ENCODE measurements at regions not wholly inside any gene's neighbourhood (a gene's known extent, or its start where the extent isn't known, plus 50 kb on each side); places are given as distances from the start of the nearest gene placed in this dataset.
A peak's percentile ranks its signal among the peaks of the same experiment; 100 is the strongest.

DNA sequence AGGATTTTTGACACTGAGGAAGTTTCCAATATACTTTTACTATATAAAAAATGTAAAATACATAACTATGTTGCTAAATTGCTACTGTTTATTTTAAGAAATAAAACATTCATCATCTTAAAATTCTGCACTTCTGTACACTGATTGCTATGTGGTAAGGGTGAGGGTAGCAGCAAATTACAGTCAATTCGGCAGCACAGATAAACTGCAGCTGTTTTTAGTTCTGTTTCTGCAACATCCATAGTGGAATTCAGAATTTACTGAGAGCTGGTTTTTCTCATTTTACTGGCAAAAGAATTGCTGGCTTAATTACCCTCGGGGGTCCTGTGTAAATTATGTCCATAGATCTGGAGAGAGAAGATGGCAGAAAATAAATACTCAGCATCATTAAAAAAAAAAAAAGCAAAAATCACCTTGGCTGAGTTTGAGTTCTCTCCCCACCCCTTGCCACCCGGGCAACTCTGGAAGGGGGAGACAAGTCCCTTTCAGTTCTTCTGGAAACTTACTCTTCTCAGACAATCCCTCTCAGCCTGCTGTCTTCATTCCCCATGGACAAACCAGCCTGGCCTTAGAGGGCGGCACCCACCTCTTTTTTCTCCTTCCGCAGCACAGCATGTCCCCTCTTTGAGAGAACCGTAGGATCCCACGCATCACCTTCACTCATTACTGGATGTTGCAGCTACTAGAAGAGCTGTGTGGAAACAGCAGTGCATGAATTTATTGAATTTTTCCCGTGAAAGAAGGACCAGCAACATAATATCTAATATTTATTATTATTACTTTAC, 501.1 kb upstream of the CELF2 start:
- DNase-seq = no peak

DNA sequence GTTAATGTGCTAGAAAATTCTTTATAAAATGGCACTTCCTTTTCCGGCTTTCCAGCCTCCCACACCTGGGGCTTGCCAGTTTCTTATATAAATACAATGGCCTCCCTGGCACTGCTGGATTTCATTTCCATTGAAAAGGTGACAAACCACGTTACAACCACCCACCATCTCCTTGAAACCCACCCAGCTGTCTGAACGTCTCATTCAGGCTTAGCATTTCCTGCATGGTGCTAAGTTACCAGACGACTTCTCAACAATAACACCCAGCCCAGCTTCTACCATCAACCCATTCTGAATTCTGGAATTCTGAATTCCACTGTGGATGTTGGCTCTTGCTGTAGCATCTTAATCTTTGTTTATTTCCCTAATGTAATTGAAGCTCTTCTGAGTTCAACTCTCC, 499.8 kb upstream of the CELF2 start:
- DNase-seq = no peak

DNA sequence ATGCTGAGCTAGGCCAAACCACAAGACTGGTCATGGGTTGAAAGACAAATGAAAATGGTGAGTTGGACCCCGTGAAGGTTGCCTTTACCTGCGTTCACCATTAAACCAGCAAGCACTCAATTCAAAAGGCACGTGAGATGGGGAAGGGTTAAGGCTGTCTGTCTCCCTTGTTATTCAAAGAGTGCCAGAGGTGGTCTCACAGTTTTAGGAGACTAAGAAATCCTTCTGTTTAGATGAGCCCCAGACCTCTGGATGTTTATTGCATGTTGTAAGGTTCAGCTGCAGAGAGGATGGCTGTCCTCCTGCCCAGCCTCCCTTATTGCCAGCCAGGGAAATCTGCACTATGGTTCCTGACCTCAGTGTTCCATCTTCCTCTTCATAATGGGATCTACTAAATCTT, 498.0 kb upstream of the CELF2 start:
- DNase-seq = no peak

DNA sequence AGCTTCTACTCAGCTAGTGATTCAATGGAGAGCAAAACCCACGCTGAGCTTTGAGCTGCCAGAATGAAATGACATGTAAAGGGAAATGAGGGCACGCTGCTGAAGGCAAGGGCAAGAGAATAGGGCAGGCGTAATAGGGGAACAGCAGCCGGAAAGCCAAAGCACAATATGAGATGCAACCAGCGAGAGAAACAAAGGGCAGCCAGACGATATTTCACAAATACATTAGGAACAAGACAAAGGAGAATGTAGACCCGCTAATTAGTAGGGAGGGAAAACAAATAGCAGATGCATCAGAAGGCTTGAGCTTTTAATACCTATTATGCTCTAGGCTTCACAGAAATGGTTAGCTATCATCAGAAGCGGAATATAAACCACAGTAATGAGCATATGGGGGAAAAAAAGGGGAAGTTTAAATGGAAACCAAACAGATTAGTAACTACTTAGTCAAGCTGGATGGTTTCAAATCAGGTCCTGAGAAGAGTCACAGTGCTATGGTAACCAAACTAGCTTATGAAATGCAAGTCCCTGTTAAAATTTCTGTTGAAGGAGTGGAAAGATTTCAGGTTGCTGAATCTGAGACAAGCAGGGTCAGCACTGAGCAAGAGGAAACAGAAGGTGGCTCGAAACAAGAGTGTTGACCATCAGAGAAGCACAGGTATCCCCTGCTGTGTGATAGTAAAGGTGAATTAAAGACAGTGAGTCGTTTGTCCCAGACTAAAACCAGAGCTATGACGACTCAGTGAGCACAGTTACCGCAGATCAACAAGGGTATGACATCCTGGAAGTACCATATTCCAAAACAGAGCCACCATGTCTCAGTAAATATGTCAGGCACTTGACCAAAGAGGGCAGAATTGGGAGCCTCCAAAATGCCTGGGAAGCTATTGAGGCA, 496.9 kb upstream of the CELF2 start:
- DNase-seq = no peak

DNA sequence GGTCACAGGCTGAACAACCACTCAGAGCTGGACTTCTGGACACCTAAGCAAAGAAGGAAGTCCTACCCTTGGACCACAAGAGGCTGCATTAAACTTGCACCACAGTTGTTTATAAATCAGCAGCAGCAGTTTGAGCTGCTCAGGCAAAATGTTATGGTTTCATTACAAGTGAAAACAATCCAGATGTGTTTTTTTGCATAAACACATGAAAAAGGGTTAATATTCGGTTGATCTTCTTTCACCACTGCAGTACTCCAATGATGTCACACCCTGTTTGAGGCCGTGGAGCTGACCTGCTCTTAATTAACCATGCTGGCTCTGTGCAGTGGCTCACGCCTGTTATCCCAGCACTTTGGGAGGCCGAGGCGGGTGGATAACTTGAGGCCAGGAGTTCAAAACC, 490.8 kb upstream of the CELF2 start:
- no peak for DNase-seq

DNA sequence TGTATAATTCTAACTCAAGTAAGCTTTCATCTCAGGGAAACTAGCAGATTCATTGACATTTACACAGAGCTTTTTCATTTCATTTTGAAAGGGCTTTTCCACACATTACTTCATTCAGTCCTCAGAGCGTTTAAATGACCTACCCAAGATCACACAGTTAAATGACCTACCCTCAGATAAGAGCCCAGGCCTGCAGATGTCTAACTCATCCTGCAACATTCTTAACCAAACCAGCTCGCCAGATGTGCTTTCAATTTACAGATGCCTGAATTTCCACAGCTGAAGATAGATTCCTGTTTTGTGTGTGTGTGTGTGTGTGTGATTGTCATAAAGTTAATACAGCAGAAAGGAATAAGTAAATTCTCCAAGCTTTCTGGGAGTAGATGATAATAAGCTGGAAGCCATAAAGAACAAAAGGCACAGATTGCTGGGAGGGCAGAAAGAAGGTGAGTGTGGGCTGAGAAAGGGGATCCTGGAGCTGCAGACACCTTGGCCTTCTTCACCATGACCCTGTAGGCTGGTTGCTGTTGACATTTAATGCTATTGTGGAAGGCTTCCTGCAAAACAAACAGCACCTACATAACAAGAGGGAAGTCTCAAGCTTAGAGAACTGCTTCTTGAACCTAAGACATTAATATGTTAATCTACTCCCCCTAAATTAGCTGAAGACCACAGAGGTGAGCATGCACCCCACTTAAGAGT, 489.7 kb upstream of the CELF2 start:
- no peak for DNase-seq

DNA sequence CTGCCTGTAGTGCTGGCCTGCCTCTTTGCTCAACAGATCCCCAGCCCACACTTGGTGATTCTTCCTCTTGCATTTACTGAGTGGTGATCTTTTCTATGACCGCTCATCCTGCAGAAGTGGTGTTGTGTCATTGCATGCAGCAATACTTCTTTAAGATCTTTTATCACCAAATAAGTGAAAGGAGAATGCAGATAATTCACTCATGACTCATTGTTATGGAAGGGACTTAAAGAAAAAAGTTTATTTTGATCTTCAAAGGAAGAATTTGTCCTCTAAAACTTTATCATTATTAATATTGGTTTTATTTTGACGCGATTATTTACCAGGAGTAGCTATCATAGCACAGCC, 489.1 kb upstream of the CELF2 start:
- DNase-seq = no peak

DNA sequence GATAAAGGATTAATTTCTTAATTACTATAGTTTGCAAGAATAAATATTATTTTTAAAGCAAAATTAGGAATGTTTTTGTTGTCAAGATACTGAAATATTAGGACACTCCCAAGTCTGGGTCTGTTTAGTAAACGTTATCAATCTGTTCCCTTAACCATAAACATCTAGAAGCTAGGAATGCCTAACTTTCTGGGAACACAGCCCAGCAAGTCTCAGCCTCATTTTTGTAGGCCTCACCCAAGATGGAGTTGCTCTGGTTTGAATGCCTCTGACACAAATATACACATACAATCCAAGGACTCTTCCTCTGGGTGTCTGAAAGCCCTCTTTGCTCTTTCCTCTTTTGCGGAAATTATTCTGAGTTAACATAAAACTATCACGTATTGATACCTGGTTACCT, 487.4 kb upstream of the CELF2 start:
- DNase-seq = no peak

DNA sequence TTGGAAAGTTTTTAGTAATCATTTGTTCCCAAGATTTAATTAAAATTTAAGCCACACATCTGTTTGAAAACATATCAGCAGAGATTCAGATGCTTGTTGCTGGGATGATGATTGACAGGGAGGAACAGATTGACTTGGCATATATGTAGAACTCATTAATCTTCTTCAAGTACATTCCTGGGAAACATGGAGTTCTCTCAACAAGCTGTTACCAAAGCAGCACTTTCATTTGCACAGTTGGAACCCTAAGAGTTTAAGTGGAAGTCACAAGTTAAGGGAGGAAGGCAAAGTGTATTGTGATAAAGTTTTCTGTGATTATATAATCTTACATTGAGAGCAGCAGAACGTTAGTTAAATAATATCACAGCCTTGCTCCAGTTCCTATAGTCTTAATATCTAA, 485.4 kb upstream of the CELF2 start:
- DNase-seq = no peak

DNA sequence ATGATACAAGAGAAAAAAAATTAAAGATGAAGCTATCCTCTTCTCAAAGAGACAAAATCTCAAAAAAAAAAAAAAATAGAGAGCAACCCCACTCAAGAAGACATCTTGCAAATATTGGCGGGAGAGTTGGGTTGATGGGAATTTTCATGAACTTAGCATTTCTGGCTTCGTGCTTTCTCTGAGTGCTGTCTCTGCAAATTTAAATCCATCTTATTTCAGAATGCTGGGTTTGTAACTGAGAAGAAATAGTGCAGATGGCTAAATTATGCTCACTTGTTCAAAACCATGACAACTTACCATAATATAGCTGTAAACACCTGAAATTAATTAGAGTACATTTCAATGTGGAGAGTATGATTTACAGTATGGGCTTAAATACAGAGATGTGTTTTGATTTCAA, 484.8 kb upstream of the CELF2 start:
- DNase-seq = no peak

DNA sequence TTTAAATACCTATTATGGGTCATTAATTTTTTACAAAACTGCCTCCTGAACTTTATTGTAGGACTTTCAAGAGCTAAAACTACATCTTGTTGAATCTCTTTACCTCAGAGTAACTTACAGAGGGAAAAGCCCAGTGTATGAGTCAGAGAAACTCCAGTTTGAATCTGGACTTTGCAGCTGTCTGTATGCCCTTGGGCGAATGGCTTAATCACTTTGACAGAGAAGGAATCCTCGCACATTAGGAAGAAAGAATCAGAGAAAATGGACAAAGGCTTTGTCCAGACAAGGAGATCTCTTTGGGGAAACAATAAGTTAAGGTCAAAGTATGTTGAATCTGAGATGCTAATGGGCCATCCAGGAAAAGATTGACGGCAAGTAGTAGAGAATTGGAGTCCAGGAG, 484.2 kb upstream of the CELF2 start:
- DNase-seq = no peak

DNA sequence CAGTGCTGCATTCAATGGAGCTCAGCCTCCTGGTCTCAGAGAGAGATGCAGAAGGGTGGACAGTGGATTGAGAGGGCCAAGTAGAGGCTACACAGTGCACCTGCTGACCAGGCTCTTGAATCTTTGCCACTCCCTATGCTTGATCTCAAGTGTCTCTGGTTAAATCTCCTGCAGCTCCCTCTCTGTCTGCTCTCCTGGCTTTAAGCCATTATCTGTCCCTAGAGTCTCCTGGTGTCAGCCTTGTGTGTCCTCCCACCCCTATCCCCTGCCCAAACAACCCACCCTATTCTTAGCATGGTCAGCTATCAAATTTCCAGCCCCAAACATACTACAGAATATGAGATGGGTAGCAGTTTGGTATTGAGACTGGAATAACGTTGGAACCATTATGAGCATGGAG, 479.3 kb upstream of the CELF2 start:
- DNase-seq = no peak

DNA sequence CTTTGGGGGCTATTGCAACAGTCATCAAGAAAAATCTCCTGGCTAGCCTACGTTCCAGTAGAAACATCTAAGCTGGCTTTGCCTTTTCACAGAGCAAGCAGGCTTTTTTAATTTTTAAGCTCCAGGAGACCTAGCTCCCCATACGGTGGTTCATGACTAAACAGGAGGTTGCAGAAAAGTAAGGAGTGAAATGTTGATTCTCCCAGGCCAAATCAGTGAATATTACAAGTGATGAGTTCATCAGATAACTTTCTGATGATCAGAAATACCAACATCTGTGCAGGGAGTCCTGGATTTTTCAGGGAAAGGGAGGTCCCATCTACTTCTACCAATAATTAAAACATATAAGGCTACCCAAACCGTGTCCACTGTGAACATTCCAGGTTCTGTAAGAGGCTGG, 477.3 kb upstream of the CELF2 start:
- DNase-seq = no peak

DNA sequence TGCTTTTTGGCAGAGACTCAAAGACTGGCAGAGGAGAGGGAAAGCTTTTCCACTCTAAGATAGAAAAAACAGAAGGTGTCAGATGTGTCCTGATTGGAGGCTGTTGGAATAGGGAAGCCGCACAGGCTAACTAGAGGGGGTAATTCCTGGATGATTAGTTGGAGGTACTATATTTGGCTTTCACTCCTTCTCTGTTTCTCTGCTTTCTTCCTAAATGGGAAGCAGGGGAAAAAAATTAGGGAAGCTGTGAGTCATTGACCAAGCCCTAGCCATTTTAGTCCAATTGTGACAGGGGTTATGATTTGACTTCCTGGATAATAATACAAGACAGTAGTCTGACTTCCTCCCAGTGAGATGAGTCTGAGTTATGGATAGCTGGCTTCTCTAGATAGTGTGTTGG, 475.2 kb upstream of the CELF2 start:
- DNase-seq = no peak

DNA sequence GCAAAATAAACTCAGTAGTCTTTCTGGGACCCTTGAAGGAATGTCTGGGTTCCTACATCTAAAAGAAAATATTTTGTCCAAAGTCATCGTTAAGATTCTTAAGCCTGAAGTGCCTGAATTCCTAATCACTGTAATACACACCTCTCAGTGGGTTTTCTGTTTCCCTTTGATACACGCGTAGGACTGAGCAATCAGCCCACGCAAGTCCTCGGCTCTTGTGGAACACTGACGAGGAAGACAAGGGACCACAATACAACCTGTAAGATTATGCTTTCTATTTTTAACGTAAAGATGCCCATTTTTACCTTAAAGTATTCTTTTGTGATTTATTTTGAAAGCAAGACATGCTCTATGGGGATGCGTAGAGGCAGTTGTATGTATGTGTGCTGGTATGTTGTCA, 472.8 kb upstream of the CELF2 start:
- no peak for DNase-seq

DNA sequence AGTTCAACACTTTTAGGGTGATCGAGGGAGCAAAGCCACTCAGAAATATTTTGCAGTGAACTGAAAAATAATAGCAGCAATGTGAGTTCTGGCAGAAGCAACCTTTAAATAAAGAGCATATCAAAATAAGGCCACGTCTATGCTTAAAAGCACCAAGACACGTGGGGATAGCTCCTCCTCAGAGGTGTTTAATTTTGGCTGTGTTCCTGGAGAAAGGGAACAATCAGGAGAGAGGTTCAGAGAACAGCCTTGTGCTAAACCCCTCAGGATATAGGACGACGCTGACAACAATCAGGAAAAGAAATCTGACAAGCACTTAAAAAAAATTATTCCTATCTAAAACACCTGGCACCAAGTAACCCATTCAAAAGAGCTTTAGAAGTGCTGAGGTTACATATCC, 471.9 kb upstream of the CELF2 start:
- no peak for DNase-seq

DNA sequence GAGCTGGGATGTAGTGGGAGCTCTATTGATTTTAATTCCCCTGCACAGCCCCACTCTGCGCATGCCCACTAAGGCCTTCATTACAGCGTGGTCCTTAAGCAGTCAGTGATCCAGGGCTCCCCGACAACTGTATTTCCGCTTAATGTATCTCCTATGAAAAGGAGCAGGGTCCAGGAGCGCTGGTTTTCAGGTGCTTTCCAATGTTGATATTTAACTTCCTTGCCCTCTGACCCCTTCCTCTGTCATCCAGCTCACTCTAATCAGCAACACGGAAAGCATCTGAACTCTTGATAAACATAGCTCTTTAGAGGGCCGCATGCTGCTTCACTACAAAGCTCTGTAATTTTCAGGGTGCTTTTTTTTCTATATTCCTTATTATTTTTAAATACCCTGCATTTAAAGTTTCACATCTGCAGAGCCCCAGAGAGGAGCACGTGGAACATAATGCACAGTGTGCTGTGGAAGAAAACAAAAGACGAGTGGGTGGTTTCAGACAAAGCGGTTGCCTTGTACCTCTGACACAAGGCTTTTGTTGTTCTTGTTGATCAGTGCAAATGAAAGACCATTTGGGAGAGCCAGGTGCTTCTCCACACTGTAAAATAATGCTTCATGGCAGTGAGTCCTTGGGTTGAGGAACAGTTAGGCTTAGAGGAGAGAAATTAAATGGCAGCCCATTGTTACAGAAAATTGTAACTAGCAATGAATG, 465.9 kb upstream of the CELF2 start:
- DNase-seq = no peak

DNA sequence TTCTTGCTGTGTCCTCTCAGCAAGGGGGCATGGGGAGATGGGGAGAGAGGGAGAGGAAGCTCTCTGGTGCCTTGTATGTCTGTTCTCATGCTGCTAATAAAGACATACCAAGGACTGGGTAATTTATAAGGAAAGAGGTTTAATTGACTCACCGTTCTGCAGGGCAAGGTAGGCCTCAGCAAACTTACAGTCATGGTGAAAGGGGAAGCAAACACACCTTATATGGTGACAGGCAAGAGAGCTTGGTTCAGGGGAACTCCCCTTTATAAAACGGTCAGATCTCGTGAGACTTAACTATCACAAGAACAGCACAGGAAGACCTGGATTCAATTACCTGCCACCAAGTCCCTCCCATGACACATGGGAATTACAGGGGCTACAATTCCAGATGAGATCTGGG, 464.7 kb upstream of the CELF2 start:
- no peak for DNase-seq

DNA sequence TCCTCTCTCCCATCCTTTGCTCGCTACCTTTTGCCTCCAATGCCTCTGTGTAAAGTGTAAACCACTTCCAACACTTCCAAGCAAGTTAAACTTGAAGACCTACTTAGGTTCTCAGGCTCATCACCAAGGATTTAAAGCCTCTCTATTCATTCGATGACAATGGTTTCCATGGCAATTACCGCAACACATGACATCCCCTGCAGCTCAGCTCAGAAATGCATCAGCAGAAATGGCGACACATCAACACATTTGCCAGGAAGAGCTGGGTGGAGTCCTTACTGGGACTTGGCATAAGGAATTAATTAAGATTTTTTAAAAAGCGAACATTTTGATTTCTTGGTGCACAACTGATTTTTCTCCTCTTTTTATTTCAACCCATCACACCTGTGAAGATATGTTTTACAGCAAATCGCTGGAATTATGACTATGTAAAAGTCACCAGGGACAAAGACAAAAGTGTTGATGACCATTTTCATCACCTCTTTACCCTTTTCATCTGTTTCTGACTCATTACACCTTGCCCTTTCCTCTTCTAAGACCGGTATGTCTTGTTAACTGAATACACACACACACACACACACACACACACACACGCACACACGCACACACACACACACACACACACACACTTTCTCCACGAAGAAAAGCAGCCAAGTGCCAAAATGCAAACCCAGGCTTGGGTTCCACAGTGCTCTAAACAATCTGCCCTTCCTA, 453.4 kb upstream of the CELF2 start:
- DNase-seq = peak; percentile 7

DNA sequence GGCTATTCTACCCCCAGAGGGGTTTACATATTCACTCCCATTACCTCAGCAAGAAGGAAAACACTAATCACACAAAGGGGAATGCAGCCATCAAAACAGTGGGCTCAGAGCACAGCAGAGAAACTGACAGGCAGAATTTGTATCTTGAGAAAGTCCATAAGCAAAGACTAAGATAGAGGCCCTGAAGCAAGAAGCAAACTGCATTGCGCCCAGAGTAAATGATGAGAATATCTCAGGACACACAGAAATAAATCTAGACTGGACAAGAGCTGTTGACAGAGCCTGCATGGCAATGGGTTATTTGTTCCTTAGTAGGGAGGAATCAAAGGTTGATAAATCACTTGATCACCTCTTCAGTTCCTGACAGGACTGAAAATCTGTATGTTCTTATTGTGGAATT, 440.7 kb upstream of the CELF2 start:
- no peak for DNase-seq

DNA sequence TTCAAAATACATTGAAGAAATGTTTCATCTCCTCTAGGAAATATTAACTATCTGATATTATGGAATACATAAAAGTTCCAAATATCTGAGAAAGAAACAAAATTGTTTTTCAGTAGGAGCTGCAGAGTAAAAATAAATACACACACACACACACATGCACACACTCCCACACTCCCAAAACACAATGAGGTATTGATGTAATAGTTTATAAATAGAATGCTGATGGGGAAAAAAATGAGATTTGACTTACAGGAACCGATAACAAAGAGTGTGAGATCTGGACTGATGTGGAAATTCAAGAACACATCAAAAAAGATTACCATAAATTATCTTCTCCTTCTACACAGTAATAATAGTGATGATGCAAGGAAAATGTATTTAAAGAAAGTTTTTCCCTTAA, 438.0 kb upstream of the CELF2 start:
- no peak for DNase-seq

DNA sequence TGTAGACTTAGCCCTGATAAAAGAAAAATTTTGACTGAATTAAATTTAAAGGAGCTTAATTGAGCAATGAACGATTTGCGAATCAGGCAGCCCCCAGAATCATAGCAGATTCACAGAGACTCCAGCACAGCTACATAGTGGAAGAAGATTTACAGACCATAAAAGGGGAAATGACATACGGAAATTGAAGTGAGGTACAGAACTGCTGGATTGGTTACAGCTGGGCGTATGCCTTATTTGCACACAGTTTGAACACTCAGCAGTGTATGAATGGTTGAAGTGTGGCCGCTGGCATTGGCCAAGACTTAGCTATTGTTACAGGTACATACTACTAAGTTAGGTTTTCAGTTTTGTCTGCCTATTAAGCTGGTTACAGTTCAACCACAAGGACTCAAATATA, 433.5 kb upstream of the CELF2 start:
- DNase-seq = no peak

Measured in muscle of arm (tissue), 1 donor.